WTC11 (cell line): ENCODE measurements at regions not wholly inside any gene's neighbourhood (a gene's known extent, or its start where the extent isn't known, plus 50 kb on each side); places are given as distances from the start of the nearest gene placed in this dataset.

Experiments used
- ATAC-seq: fragments of 200-7000 bp; cut with Tn5 transposase; 2 replicates; pipeline ENCODE4 v1.10.0; 2021; ENCODE audit warnings: mild to moderate bottlenecking, moderate library complexity
- CTCF ChIA-PET: fragments of 300-600 bp; sonication (Branson Sonifier 250); formaldehyde crosslinking; loops from one replicate; lab custom pipeline; 2021; ENCODE audit warnings: antibody characterized with exemption; lab: Charles Lee
- POLR2A ChIA-PET: fragments of 350-600 bp; sonication (Branson Sonifier 250); formaldehyde crosslinking; loops from one replicate; lab custom pipeline; 2021; ENCODE audit warnings: antibody characterized with exemption; lab: Charles Lee
- DNase-seq: peaks from one replicate; pipeline ENCODE4 v3.0.0; 2021; ENCODE audit warnings: low spot score
- H3K27ac Mint-ChIP-seq: 2 replicates; pipeline ENCODE4 v1.8.0; 2021; ENCODE audit warnings: mixed read lengths
- H3K27me3 Mint-ChIP-seq: 2 replicates; pipeline ENCODE4 v1.8.0; 2021; ENCODE audit warnings: low read depth, mild to moderate bottlenecking, moderate library complexity, mixed read lengths
- H3K36me3 Mint-ChIP-seq: 2 replicates; pipeline ENCODE4 v1.8.0; 2021; ENCODE audit warnings: mixed read lengths
- H3K4me1 Mint-ChIP-seq: 2 replicates; pipeline ENCODE4 v1.8.0; 2022; ENCODE audit warnings: mixed read lengths
- H3K4me3 Mint-ChIP-seq: 2 replicates; pipeline ENCODE4 v1.8.0; 2021; ENCODE audit warnings: mild to moderate bottlenecking, moderate library complexity, mixed read lengths
- H3K9me3 Mint-ChIP-seq: 2 replicates; pipeline ENCODE4 v1.8.0; 2021; ENCODE audit warnings: mixed read lengths
- AFF4 ChIP-seq: sonication (generic); formaldehyde crosslinking; IDR thresholded peaks from 2 replicates; pipeline ENCODE4 v1.8.1; 2023; ENCODE audit warnings: mild to moderate bottlenecking, missing genetic modification reagents, borderline replicate concordance
- CREB1 ChIP-seq: sonication (generic); formaldehyde crosslinking; IDR thresholded peaks from 2 replicates; pipeline ENCODE4 v1.8.0; 2023; ENCODE audit warnings: mild to moderate bottlenecking, missing genetic modification reagents
- FOXP1 ChIP-seq: sonication (generic); formaldehyde crosslinking; IDR thresholded peaks from 2 replicates; pipeline ENCODE4 v1.8.0; 2022; ENCODE audit warnings: missing genetic modification reagents, mild to moderate bottlenecking, moderate library complexity, borderline replicate concordance
- GABPB1 ChIP-seq: sonication (generic); formaldehyde crosslinking; IDR thresholded peaks from 2 replicates; pipeline ENCODE4 v1.8.1; 2023; ENCODE audit warnings: mild to moderate bottlenecking, missing genetic modification reagents
- IRF2 ChIP-seq: sonication (generic); formaldehyde crosslinking; IDR thresholded peaks from 2 replicates; pipeline ENCODE4 v1.8.0; 2022; ENCODE audit warnings: low read depth, missing genetic modification reagents, borderline replicate concordance
- JAZF1 ChIP-seq: fragments of 250-450 bp; sonication (Bioruptor Pico); IDR thresholded peaks from 2 replicates; pipeline ENCODE4 v1.9.0; 2021; ENCODE audit warnings: moderate library complexity, mild to moderate bottlenecking, inconsistent platforms
- KAT7 ChIP-seq: sonication (generic); formaldehyde crosslinking; IDR thresholded peaks from 2 replicates; pipeline ENCODE4 v1.8.1; 2023; ENCODE audit warnings: missing genetic modification reagents, mild to moderate bottlenecking, borderline replicate concordance
- MYBL2 ChIP-seq: sonication (generic); formaldehyde crosslinking; IDR thresholded peaks from 2 replicates; pipeline ENCODE4 v1.8.1; 2023; ENCODE audit warnings: mild to moderate bottlenecking, moderate library complexity, missing genetic modification reagents
- NR3C1 ChIP-seq: sonication (generic); formaldehyde crosslinking; conservative IDR thresholded peaks from 2 replicates; pipeline ENCODE4 v1.8.1; 2023; ENCODE audit warnings: low read depth, mild to moderate bottlenecking, missing genetic modification reagents
- PREB ChIP-seq: sonication (generic); formaldehyde crosslinking; IDR thresholded peaks from 2 replicates; pipeline ENCODE4 v1.8.1; 2022; ENCODE audit warnings: mild to moderate bottlenecking, missing genetic modification reagents, moderate library complexity, borderline replicate concordance
- RORB ChIP-seq: fragments of 250-450 bp; sonication (Bioruptor Pico); IDR thresholded peaks from 2 replicates; pipeline ENCODE4 v1.9.0; 2021; ENCODE audit warnings: mild to moderate bottlenecking
- ZBTB21 ChIP-seq: sonication (generic); formaldehyde crosslinking; IDR thresholded peaks from 2 replicates; pipeline ENCODE4 v1.8.1; 2023; ENCODE audit warnings: mild to moderate bottlenecking, missing genetic modification reagents, borderline replicate concordance
- ZNF396 ChIP-seq: fragments of 250-450 bp; sonication (Bioruptor Pico); IDR thresholded peaks from 2 replicates; pipeline ENCODE4 v1.8.0; 2021; ENCODE audit warnings: mild to moderate bottlenecking, moderate library complexity, borderline replicate concordance
- ZNF512 ChIP-seq: sonication (generic); formaldehyde crosslinking; IDR thresholded peaks from 2 replicates; pipeline ENCODE4 v1.8.1; 2022; ENCODE audit warnings: missing genetic modification reagents, borderline replicate concordance
- TF ChIP-seq, protein P1 (sequence below): sonication (generic); formaldehyde crosslinking; IDR thresholded peaks from 2 replicates; pipeline ENCODE4 v1.8.0; 2023; ENCODE audit warnings: missing genetic modification reagents
- TF ChIP-seq, protein P2 (sequence below): sonication (generic); formaldehyde crosslinking; conservative IDR thresholded peaks from 2 replicates; pipeline ENCODE4 v1.8.1; 2022; ENCODE audit warnings: mild to moderate bottlenecking, missing genetic modification reagents
- TF ChIP-seq, protein P3 (sequence below): sonication (generic); formaldehyde crosslinking; IDR thresholded peaks from 2 replicates; pipeline ENCODE4 v1.8.0; 2022; ENCODE audit warnings: mild to moderate bottlenecking, missing genetic modification reagents

DNA sequence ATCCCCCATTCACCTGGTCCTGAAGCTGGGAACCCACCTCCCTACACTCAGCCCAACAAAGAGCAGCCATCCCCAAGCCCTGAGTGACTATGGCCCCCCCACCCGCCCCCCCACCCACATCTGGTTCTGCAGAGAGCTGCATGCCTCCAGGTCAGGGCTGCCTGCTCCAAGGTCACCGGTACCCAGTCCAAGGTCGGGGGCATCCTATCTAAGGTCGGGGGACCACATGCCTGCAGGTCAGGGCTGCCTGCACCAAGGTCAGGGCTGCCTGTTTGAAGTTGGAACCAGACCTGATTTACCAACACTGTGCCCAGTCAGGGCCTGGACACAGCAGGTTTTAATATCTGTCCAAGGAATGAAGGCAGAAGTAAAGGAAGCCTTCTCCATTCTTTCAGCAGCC, 66.1 kb upstream of the GPC1 start (continued):
- TF ChIP-seq GABPB1 (CRISPR knock-in tag) (no peak), RORB (CRISPR knock-in tag) (no peak), AFF4 (CRISPR knock-in tag) (no peak)

- ChIA-PET CTCF (no interaction called here), POLR2A (no interaction called here)
- DNase-seq = no peak
- Mint-ChIP-seq H3K4me1 (no peaks in the 10 kb centered on the region), H3K36me3 (no peaks in the 10 kb centered on the region), H3K27me3 (no peaks in the 10 kb centered on the region; the same call in 1 of the 2 replicates), H3K27ac (no peak overlapping the region), H3K4me3 (no peak overlapping the region), H3K9me3 (no peaks in the 10 kb centered on the region)
- TF ChIP-seq, protein P1, sequence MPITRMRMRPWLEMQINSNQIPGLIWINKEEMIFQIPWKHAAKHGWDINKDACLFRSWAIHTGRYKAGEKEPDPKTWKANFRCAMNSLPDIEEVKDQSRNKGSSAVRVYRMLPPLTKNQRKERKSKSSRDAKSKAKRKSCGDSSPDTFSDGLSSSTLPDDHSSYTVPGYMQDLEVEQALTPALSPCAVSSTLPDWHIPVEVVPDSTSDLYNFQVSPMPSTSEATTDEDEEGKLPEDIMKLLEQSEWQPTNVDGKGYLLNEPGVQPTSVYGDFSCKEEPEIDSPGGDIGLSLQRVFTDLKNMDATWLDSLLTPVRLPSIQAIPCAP = no peak
- TF ChIP-seq PREB = no peak
- no peak for TF ChIP-seq KAT7 (CRISPR knock-in tag)
- no peak for TF ChIP-seq ZNF512 (CRISPR knock-in tag)
- TF ChIP-seq, protein P2, sequence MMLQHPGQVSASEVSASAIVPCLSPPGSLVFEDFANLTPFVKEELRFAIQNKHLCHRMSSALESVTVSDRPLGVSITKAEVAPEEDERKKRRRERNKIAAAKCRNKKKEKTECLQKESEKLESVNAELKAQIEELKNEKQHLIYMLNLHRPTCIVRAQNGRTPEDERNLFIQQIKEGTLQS (CRISPR knock-in tag) = no peak
- TF ChIP-seq ZBTB21 (CRISPR knock-in tag) = no peak
- TF ChIP-seq FOXP1 (CRISPR knock-in tag) = no peak
- no peak for ATAC-seq
Measured at GRCh38 chr2:240369801-240370585, 65.5 kb upstream of the GPC1 start.

- Mint-ChIP-seq H3K4me1 (no peaks in the 10 kb centered on the region), H3K27me3 (no peaks in the 10 kb centered on the region; the same call in 1 of the 2 replicates), H3K27ac (no peak overlapping the region), H3K4me3 (no peak overlapping the region), H3K9me3 (no peaks in the 10 kb centered on the region), H3K36me3 (no peaks in the 10 kb centered on the region)
- DNase-seq (no peak), ATAC-seq (no peak)
- ChIA-PET CTCF (no interaction called here), POLR2A (no interaction called here)
- TF ChIP-seq JAZF1 (CRISPR knock-in tag) (no peak), CREB1 (CRISPR knock-in tag) (no peak), MYBL2 (no peak), ZNF396 (CRISPR knock-in tag) (no peak), NR3C1 (no peak), IRF2 (no peak), ZNF512 (CRISPR knock-in tag) (no peak)
- TF ChIP-seq, protein P3, sequence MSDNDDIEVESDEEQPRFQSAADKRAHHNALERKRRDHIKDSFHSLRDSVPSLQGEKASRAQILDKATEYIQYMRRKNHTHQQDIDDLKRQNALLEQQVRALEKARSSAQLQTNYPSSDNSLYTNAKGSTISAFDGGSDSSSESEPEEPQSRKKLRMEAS (CRISPR knock-in tag) = no peak
- TF ChIP-seq, protein P1 = no peak
Measured at GRCh38 chr2:240371129-240372000, 64.1 kb upstream of the GPC1 start.
